ENCODE measurements at regions not wholly inside any gene's neighbourhood (a gene's known extent, or its start where the extent isn't known, plus 50 kb on each side); places are given as distances from the start of the nearest gene placed in this dataset.

DNA sequence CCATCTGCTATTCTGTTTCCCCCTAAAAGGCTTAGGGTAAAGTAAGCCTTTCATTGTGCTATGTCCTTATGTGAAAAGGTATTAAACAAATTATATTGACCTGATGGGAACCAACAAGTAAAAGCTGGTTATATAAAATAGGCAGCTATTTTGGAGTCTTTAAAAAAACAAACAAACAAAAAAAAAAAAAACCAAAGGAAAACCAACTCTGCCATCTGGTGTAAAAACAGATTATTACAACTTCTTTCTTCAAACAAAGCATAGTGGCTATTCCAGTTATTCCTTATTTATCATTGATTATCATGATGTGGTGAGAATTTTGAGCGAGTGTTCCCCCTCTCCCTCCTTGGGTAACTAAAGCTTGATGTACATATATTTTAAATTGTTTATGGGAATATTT is 122.3 kb upstream of the FHL2 start:
- H3K18ac ChIP-seq (ENCODE audit: low read length): no peak overlapping the region
- H3K27ac ChIP-seq (replicated peaks; ENCODE audit: low read length): no peak overlapping the region
- H4K8ac ChIP-seq (ENCODE audit: low read depth, low read length): no peak overlapping the region
- H3K9ac ChIP-seq (ENCODE audit: low read depth, low read length, poor library complexity): no peak overlapping the region
- peaks cover 0 to 7% of the 10 kb centered on the region in 2 donors for H3K9me3 ChIP-seq (replicated peaks in 1 of 2; ENCODE audit: control insufficient read depth in 2 of 2, insufficient read depth in 1 of 2, low read depth in 1 of 2, low read length in 2 of 2)
- no peak overlapping the region for H3K14ac ChIP-seq (ENCODE audit: low read length)
- no peak overlapping the region for H3K4me3 ChIP-seq (ENCODE audit: low read length in 2 of 2)
- H3K4ac ChIP-seq (ENCODE audit: low read length): no peak overlapping the region
- peak; percentile 8 for DNase-seq (ENCODE audit: low spot score)
- no peaks in the 10 kb centered on the region for H3K4me1 ChIP-seq (ENCODE audit: control insufficient read depth in 2 of 2, insufficient read depth in 1 of 2, low read depth in 1 of 2, low read length in 2 of 2)
- H2BK5ac ChIP-seq (ENCODE audit: low read length): no peak overlapping the region
- H3K79me1 ChIP-seq (ENCODE audit: low read depth, low read length): no peaks in the 10 kb centered on the region
- no peaks in the 10 kb centered on the region for H3K27me3 ChIP-seq (ENCODE audit: control insufficient read depth in 3 of 3, insufficient read depth in 3 of 3, low read depth in 1 of 3, low read length in 3 of 3)
- no peak overlapping the region for H3K23ac ChIP-seq (ENCODE audit: low read depth, low read length, poor library complexity)
- WGBS, 2 donors (ENCODE audit: extremely low coverage in 2 of 2, insufficient read length in 2 of 2, insufficient replicate concordance in 1 of 2): no CpG with 5 or more reads among the region's 1 CpG
- H2AFZ ChIP-seq (ENCODE audit: low read length): no peak overlapping the region
- H2AK5ac ChIP-seq (ENCODE audit: low read depth, low read length): no peak overlapping the region
- H4K91ac ChIP-seq (ENCODE audit: low read depth, low read length, poor library complexity): no peak overlapping the region
- no peak overlapping the region for H2BK12ac ChIP-seq (ENCODE audit: low read length)
- no peak overlapping the region for H3K4me2 ChIP-seq (ENCODE audit: insufficient read depth, low read length, poor library complexity, severe bottlenecking)
- H3K36me3 ChIP-seq (replicated peaks in 1 of 2; ENCODE audit: control insufficient read depth in 2 of 2, insufficient read depth in 2 of 2, low read length in 2 of 2): no peaks in the 10 kb centered on the region
- no peak overlapping the region for H2BK15ac ChIP-seq (ENCODE audit: low read length)
- H2BK120ac ChIP-seq (ENCODE audit: low read depth, low read length): no peak overlapping the region

DNA sequence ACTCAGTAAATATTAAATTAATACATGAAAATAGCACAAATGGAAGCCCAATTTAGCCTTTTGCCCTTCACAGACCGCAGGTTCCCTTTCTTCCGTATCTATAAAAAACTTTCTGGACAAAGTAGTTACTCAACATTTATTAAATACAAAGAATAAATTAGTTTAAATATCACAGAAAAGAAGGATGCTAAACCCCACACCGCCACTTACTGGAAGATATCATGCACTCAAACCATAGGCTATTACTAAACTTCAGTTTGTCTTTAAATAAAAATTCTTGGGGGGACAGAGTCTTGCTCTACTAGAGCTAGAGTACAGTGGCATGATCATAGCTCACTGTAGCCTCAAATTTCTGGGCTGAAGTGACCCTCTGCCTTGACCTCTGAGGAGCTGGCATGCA is 120.7 kb upstream of the FHL2 start:
- Histone ChIP-seq H3K23ac (ENCODE audit: low read depth, low read length, poor library complexity) (no peak overlapping the region), H3K14ac (ENCODE audit: low read length) (no peak overlapping the region), H3K4ac (ENCODE audit: low read length) (no peak overlapping the region), H3K27ac (replicated peaks; ENCODE audit: low read length) (no peak overlapping the region), H3K18ac (ENCODE audit: low read length) (no peak overlapping the region), H2AK5ac (ENCODE audit: low read depth, low read length) (no peak overlapping the region), H3K79me1 (ENCODE audit: low read depth, low read length) (no peaks in the 10 kb centered on the region), H3K9me3 (replicated peaks in 1 of 2; ENCODE audit: control insufficient read depth in 2 of 2, insufficient read depth in 1 of 2, low read depth in 1 of 2, low read length in 2 of 2) (no peaks in the 10 kb centered on the region), H2BK120ac (ENCODE audit: low read depth, low read length) (no peak overlapping the region), H2BK12ac (ENCODE audit: low read length) (no peak overlapping the region), H3K4me1 (ENCODE audit: control insufficient read depth in 2 of 2, insufficient read depth in 1 of 2, low read depth in 1 of 2, low read length in 2 of 2) (no peaks in the 10 kb centered on the region), H3K27me3 (ENCODE audit: control insufficient read depth in 3 of 3, insufficient read depth in 3 of 3, low read depth in 1 of 3, low read length in 3 of 3) (no peaks in the 10 kb centered on the region), H3K4me3 (ENCODE audit: low read length in 2 of 2) (no peak overlapping the region), H2BK5ac (ENCODE audit: low read length) (no peak overlapping the region), H3K9ac (ENCODE audit: low read depth, low read length, poor library complexity) (no peak overlapping the region), H4K91ac (ENCODE audit: low read depth, low read length, poor library complexity) (no peak overlapping the region), H2BK15ac (ENCODE audit: low read length) (no peak overlapping the region), H3K4me2 (ENCODE audit: insufficient read depth, low read length, poor library complexity, severe bottlenecking) (no peak overlapping the region), H4K8ac (ENCODE audit: low read depth, low read length) (no peak overlapping the region), H3K36me3 (replicated peaks in 1 of 2; ENCODE audit: control insufficient read depth in 2 of 2, insufficient read depth in 2 of 2, low read length in 2 of 2) (no peaks in the 10 kb centered on the region), H2AFZ (ENCODE audit: low read length) (no peak overlapping the region)
- WGBS, 2 donors (ENCODE audit: extremely low coverage in 2 of 2, insufficient read length in 2 of 2, insufficient replicate concordance in 1 of 2): no CpG with 5 or more reads among the region's 3 CpGs
- DNase-seq (ENCODE audit: low spot score): no peak

DNA sequence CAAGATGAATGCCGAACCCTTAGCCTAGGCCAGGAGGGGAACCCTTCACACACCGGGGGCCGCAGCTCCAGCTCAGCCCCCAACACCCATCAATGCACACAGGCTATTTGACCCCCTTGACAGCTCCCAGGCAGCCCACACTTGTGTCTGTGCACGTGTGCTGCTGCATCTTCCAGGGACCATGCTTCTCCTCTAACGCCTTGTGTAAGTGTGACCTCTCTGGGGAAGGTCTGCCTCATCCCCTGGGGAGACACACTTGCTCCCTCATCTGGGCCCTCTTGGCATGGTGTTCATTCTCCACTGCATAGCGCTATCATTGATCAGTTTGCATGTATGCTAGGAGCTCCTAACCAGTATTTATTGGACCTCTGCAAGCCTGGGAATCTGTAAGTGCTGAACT is 120.0 kb upstream of the FHL2 start:
- no peak overlapping the region for H4K8ac ChIP-seq (ENCODE audit: low read depth, low read length)
- no peak overlapping the region for H4K91ac ChIP-seq (ENCODE audit: low read depth, low read length, poor library complexity)
- no CpG with 5 or more reads among the region's 6 CpGs for WGBS, 2 donors (ENCODE audit: extremely low coverage in 2 of 2, insufficient read length in 2 of 2, insufficient replicate concordance in 1 of 2)
- H3K9me3 ChIP-seq (replicated peaks in 1 of 2; ENCODE audit: control insufficient read depth in 2 of 2, insufficient read depth in 1 of 2, low read depth in 1 of 2, low read length in 2 of 2): no peaks in the 10 kb centered on the region
- no peak overlapping the region for H2BK120ac ChIP-seq (ENCODE audit: low read depth, low read length)
- no peak overlapping the region for H2BK5ac ChIP-seq (ENCODE audit: low read length)
- H3K79me1 ChIP-seq (ENCODE audit: low read depth, low read length): no peaks in the 10 kb centered on the region
- H2BK15ac ChIP-seq (ENCODE audit: low read length): no peak overlapping the region
- no peak overlapping the region for H3K14ac ChIP-seq (ENCODE audit: low read length)
- H2BK12ac ChIP-seq (ENCODE audit: low read length): no peak overlapping the region
- no peaks in the 10 kb centered on the region for H3K4me1 ChIP-seq (ENCODE audit: control insufficient read depth in 2 of 2, insufficient read depth in 1 of 2, low read depth in 1 of 2, low read length in 2 of 2)
- no peak overlapping the region for H2AK5ac ChIP-seq (ENCODE audit: low read depth, low read length)
- H3K23ac ChIP-seq (ENCODE audit: low read depth, low read length, poor library complexity): no peak overlapping the region
- H3K27me3 ChIP-seq (ENCODE audit: control insufficient read depth in 3 of 3, insufficient read depth in 3 of 3, low read depth in 1 of 3, low read length in 3 of 3): no peaks in the 10 kb centered on the region
- no peak overlapping the region for H3K9ac ChIP-seq (ENCODE audit: low read depth, low read length, poor library complexity)
- no peak overlapping the region for H3K4me2 ChIP-seq (ENCODE audit: insufficient read depth, low read length, poor library complexity, severe bottlenecking)
- DNase-seq (ENCODE audit: low spot score): no peak
- H3K4ac ChIP-seq (ENCODE audit: low read length): no peak overlapping the region
- H2AFZ ChIP-seq (ENCODE audit: low read length): no peak overlapping the region
- no peak overlapping the region for H3K27ac ChIP-seq (replicated peaks; ENCODE audit: low read length)
- peak overlapping the region in 1 of 2 donors; percentile 40 for H3K4me3 ChIP-seq (ENCODE audit: low read length in 2 of 2)
- no peaks in the 10 kb centered on the region for H3K36me3 ChIP-seq (replicated peaks in 1 of 2; ENCODE audit: control insufficient read depth in 2 of 2, insufficient read depth in 2 of 2, low read length in 2 of 2)
- H3K18ac ChIP-seq (ENCODE audit: low read length): no peak overlapping the region

DNA sequence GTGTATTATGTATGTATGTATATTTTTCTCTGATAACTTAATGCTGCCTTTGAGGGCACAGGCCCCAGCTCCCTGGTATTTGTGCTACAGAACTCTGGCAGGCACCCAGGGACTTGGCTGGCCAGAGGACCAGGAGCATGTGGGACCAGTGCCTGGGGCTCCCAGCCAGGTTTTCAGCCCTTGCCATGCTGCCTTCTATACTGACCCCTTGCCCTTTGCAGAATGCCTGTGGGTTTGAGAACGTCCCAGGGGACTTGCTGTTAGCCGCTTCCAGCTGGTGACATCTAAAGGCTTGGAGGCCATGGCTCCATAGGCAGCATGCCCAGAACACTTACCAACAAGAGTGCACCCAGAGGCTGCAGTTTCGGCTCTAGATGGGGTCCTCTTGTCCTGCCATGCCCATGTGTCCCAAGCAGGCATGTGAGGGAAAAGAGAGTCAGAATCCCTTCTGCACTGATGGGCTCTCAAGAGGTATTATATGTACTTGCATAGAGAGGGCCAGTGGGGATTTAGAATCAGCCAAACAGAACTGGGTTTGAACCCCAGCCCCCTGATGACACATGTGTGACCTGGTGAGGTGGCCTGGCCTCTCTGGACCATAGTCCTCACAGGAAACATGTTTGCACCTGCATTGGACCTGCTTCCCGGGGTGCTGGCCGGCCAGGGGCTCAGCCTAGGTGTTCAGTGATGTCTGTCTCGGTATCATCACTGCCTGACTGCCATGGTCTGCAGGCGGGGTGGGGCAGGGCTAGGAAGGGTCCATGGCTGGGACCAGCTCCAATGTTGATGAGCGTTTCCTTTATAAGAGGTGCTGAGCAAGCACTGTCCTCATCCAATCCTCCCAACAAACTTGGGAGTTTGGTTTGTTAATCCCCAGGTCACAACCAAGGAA is 119.2 kb upstream of the FHL2 start:
- Histone ChIP-seq H2AFZ (ENCODE audit: low read length) (no peak overlapping the region), H3K23ac (ENCODE audit: low read depth, low read length, poor library complexity) (no peak overlapping the region), H3K4me1 (ENCODE audit: control insufficient read depth in 2 of 2, insufficient read depth in 1 of 2, low read depth in 1 of 2, low read length in 2 of 2) (no peaks in the 10 kb centered on the region), H3K79me1 (ENCODE audit: low read depth, low read length) (no peaks in the 10 kb centered on the region), H3K9me3 (replicated peaks in 1 of 2; ENCODE audit: control insufficient read depth in 2 of 2, insufficient read depth in 1 of 2, low read depth in 1 of 2, low read length in 2 of 2) (no peaks in the 10 kb centered on the region), H3K9ac (ENCODE audit: low read depth, low read length, poor library complexity) (no peak overlapping the region), H3K36me3 (replicated peaks in 1 of 2; ENCODE audit: control insufficient read depth in 2 of 2, insufficient read depth in 2 of 2, low read length in 2 of 2) (no peaks in the 10 kb centered on the region), H2BK120ac (ENCODE audit: low read depth, low read length) (no peak overlapping the region), H3K4me2 (ENCODE audit: insufficient read depth, low read length, poor library complexity, severe bottlenecking) (no peak overlapping the region), H2BK5ac (ENCODE audit: low read length) (no peak overlapping the region), H3K18ac (ENCODE audit: low read length) (no peak overlapping the region), H2BK15ac (ENCODE audit: low read length) (no peak overlapping the region), H3K27me3 (ENCODE audit: control insufficient read depth in 3 of 3, insufficient read depth in 3 of 3, low read depth in 1 of 3, low read length in 3 of 3) (no peaks in the 10 kb centered on the region), H4K91ac (ENCODE audit: low read depth, low read length, poor library complexity) (no peak overlapping the region), H2BK12ac (ENCODE audit: low read length) (no peak overlapping the region), H3K14ac (ENCODE audit: low read length) (no peak overlapping the region), H3K4me3 (ENCODE audit: low read length in 2 of 2) (no peak overlapping the region), H2AK5ac (ENCODE audit: low read depth, low read length) (no peak overlapping the region), H3K27ac (replicated peaks; ENCODE audit: low read length) (no peak overlapping the region), H4K8ac (ENCODE audit: low read depth, low read length) (no peak overlapping the region), H3K4ac (ENCODE audit: low read length) (no peak overlapping the region)
- DNase-seq (ENCODE audit: low spot score): no peak
- whole genome bisulfite sequencing, 2 donors (ENCODE audit: extremely low coverage in 2 of 2, insufficient read length in 2 of 2, insufficient replicate concordance in 1 of 2): no CpG with 5 or more reads among the region's 8 CpGs
